CD4-positive, CD25-positive, alpha-beta regulatory T cell (primary cell): ENCODE measurements at regions not wholly inside any gene's neighbourhood (a gene's known extent, or its start where the extent isn't known, plus 50 kb on each side); places are given as distances from the start of the nearest gene placed in this dataset.

Experiments
- ATAC-seq, 2 donors: fragments of 150-1000 bp; cut with Tn5 transposase; one replicate each; pipeline ENCODE4 v1.10.0; 2021; ENCODE audit warnings: low read depth in 2 of 2, moderate number of reproducible peaks in 2 of 2, moderate library complexity in 1 of 2
- DNase-seq, 3 donors: peaks; one replicate each; pipeline versions ENCODE4 v3.0.0 to v3.0.0-alpha.2; 2012 to 2022; ENCODE audit warnings: mixed read lengths in 1 of 3
- H3K27ac ChIP-seq: one replicate; pipeline ENCODE4 v1.7.0; 2013; ENCODE audit warnings: mild to moderate bottlenecking, low read length; ENCODE audit not compliant: insufficient read depth, poor library complexity, severe bottlenecking
- H3K27me3 ChIP-seq: one replicate; pipeline ENCODE4 v1.7.0; 2013; ENCODE audit warnings: low read length; ENCODE audit not compliant: control insufficient read depth, insufficient read depth
- H3K36me3 ChIP-seq: one replicate; pipeline ENCODE4 v1.7.0; 2013; ENCODE audit warnings: mild to moderate bottlenecking, low read length, moderate library complexity; ENCODE audit not compliant: control insufficient read depth, insufficient read depth
- H3K4me1 ChIP-seq: 2 replicates; pipeline ENCODE4 v1.7.0; 2013; ENCODE audit warnings: mild to moderate bottlenecking, low read length; ENCODE audit not compliant: insufficient read depth, control insufficient read depth, poor library complexity, severe bottlenecking
- H3K4me3 ChIP-seq: one replicate; pipeline ENCODE4 v1.7.0; 2013; ENCODE audit warnings: low read depth, mild to moderate bottlenecking, low read length, moderate library complexity
- H3K9me3 ChIP-seq, 2 experiments: 1 replicate in 1 of 2; 2 replicates in 1 of 2; pipeline ENCODE4 v1.7.0; 2013; ENCODE audit warnings: low read length in 2 of 2, mild to moderate bottlenecking in 1 of 2, moderate library complexity in 1 of 2; ENCODE audit not compliant: control insufficient read depth in 2 of 2
- H3K27ac Mint-ChIP-seq, 3 donors: one replicate each; pipeline ENCODE4 v1.8.0; 2020 to 2022; ENCODE audit warnings: mild to moderate bottlenecking in 3 of 3, mixed read lengths in 3 of 3, moderate library complexity in 2 of 3
- H3K27me3 Mint-ChIP-seq: one replicate; pipeline ENCODE4 v1.8.0; 2022; ENCODE audit warnings: mild to moderate bottlenecking, mixed read lengths
- H3K36me3 Mint-ChIP-seq: one replicate; pipeline ENCODE4 v1.8.0; 2020; ENCODE audit warnings: mixed read lengths
- H3K4me1 Mint-ChIP-seq, 4 donors: one replicate each; pipeline ENCODE4 v1.8.0; 2020 to 2022; ENCODE audit warnings: mixed read lengths in 4 of 4, mild to moderate bottlenecking in 1 of 4
- H3K4me3 Mint-ChIP-seq, 4 donors: one replicate each; pipeline ENCODE4 v1.8.0; 2020 to 2022; ENCODE audit warnings: mild to moderate bottlenecking in 4 of 4, mixed read lengths in 4 of 4, moderate library complexity in 3 of 4
- H3K9me3 Mint-ChIP-seq, 7 donors: one replicate each; pipeline ENCODE4 v1.8.0; 2020 to 2022; ENCODE audit warnings: mixed read lengths in 7 of 7, mild to moderate bottlenecking in 3 of 7, moderate library complexity in 2 of 7

DNA sequence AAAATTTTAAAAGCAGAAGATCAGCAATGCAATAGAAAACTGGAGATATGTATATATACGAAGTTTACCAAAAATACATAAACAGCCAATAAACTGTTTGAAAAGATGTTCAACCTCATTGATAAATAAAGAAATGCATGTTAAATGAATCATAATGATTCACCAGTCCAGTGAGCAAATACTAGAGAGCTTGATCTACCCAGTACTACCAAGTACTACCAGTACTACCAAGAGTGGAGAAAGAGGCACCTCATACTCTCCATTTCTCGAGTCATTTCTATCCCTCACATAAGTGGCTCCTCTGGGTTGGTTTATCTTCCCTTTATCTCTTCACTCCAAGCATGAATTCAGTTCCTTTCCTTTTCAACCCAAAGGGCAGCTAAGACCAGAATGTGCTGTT, 138.9 kb downstream of the MREG start:
- DNase-seq (no peak), ATAC-seq (no peak)
- Histone ChIP-seq H3K9me3 (no peaks in the 10 kb centered on the region), H3K27me3 (no peaks in the 10 kb centered on the region), H3K4me3 (no peak overlapping the region), H3K27ac (no peak overlapping the region), H3K36me3 (no peaks in the 10 kb centered on the region), H3K4me1 (no peaks in the 10 kb centered on the region)
- Mint-ChIP-seq H3K4me3 (no peak overlapping the region), H3K36me3 (no peaks in the 10 kb centered on the region), H3K27ac (no peak overlapping the region), H3K27me3 (peaks cover 18% of the 10 kb centered on the region), H3K9me3 (peaks cover 0 to 3% (median 0%) of the 10 kb centered on the region in 7 donors), H3K4me1 (no peaks in the 10 kb centered on the region)

GRCh38 chr2:215870986-215871385, 142.4 kb downstream of the MREG start:
- Histone ChIP-seq H3K9me3 (no peaks in the 10 kb centered on the region), H3K36me3 (no peaks in the 10 kb centered on the region), H3K27ac (no peak overlapping the region), H3K4me1 (no peaks in the 10 kb centered on the region), H3K27me3 (no peaks in the 10 kb centered on the region), H3K4me3 (no peak overlapping the region)
- Mint-ChIP-seq H3K4me1 (no peaks in the 10 kb centered on the region), H3K27me3 (peaks cover 15% of the 10 kb centered on the region), H3K9me3 (peaks cover 0 to 3% (median 0%) of the 10 kb centered on the region in 7 donors), H3K36me3 (no peaks in the 10 kb centered on the region), H3K4me3 (no peak overlapping the region), H3K27ac (no peak overlapping the region)
- ATAC-seq (no peak), DNase-seq (no peak)

- H3K9me3 Mint-ChIP-seq = peaks cover 0 to 3% (median 0%) of the 10 kb centered on the region in 7 donors
- no peaks in the 10 kb centered on the region for H3K4me1 ChIP-seq
- H3K4me1 Mint-ChIP-seq = no peaks in the 10 kb centered on the region
- no peak overlapping the region for H3K27ac Mint-ChIP-seq
- no peaks in the 10 kb centered on the region for H3K27me3 ChIP-seq
- H3K4me3 ChIP-seq = no peak overlapping the region
- ATAC-seq (no peak), DNase-seq (no peak)
- H3K4me3 Mint-ChIP-seq = no peak overlapping the region
- no peaks in the 10 kb centered on the region for H3K9me3 ChIP-seq
- H3K36me3 Mint-ChIP-seq = no peaks in the 10 kb centered on the region
- no peak overlapping the region for H3K27ac ChIP-seq
- no peaks in the 10 kb centered on the region for H3K36me3 ChIP-seq
- H3K27me3 Mint-ChIP-seq = peaks cover 6% of the 10 kb centered on the region
Observed at GRCh38 chr2:215870088-215870490, 143.3 kb downstream of the MREG start.

DNA sequence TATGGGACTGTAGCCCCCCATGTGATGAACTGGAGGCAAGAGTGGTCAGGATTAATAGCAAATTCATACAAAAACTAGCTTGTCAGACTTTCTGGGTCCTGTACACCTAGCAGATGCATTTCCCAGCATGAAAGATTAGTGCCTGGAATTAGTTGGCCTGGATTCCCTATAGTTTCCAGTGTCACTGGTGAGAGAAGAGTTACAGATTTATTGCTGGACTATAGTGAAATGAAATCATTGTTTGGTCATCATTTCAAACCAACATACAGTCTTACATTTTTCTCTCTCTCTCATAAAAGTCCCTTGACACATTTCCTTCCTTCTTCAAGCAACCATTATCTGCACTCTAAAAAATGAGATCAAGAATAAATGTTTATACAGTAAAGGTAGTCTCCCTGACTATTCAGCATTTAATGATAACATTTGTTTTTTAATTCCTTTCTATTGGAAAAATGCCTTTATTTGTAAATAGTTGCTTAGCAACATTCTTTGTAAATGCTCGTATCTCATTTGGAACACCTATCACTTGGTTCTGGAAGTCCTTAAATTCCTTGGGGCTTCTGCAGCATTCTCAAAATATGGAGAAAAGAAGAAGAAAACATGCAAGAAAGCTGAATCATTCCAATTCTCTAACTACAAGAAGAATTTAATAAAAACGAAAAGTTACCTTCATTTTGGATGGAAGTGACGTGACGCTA, 144.4 kb downstream of the MREG start:
- no peaks in the 10 kb centered on the region for H3K27me3 ChIP-seq
- DNase-seq = no peak
- H3K4me3 Mint-ChIP-seq = no peak overlapping the region
- H3K4me3 ChIP-seq = no peak overlapping the region
- H3K27ac Mint-ChIP-seq = no peak overlapping the region
- H3K27me3 Mint-ChIP-seq = peaks cover 6% of the 10 kb centered on the region
- H3K27ac ChIP-seq = no peak overlapping the region
- no peaks in the 10 kb centered on the region for H3K4me1 Mint-ChIP-seq
- H3K4me1 ChIP-seq = no peaks in the 10 kb centered on the region
- H3K9me3 ChIP-seq = no peaks in the 10 kb centered on the region
- no peaks in the 10 kb centered on the region for H3K36me3 Mint-ChIP-seq
- peaks cover 0 to 5% (median 0%) of the 10 kb centered on the region in 7 donors for H3K9me3 Mint-ChIP-seq
- ATAC-seq = no peak
- H3K36me3 ChIP-seq = no peaks in the 10 kb centered on the region

- Histone ChIP-seq H3K27ac (no peak overlapping the region), H3K4me1 (no peaks in the 10 kb centered on the region), H3K4me3 (no peak overlapping the region), H3K9me3 (no peaks in the 10 kb centered on the region), H3K27me3 (no peaks in the 10 kb centered on the region), H3K36me3 (no peaks in the 10 kb centered on the region)
- no peak for ATAC-seq
- H3K4me3 Mint-ChIP-seq = no peak overlapping the region
- H3K27ac Mint-ChIP-seq = no peak overlapping the region
- H3K27me3 Mint-ChIP-seq = peaks cover 6% of the 10 kb centered on the region
- no peaks in the 10 kb centered on the region for H3K4me1 Mint-ChIP-seq
- DNase-seq = no peak
- peaks cover 0 to 5% (median 0%) of the 10 kb centered on the region in 7 donors for H3K9me3 Mint-ChIP-seq
- H3K36me3 Mint-ChIP-seq = no peaks in the 10 kb centered on the region
Observed at GRCh38 chr2:215866606-215867005, 146.7 kb downstream of the MREG start.

DNA sequence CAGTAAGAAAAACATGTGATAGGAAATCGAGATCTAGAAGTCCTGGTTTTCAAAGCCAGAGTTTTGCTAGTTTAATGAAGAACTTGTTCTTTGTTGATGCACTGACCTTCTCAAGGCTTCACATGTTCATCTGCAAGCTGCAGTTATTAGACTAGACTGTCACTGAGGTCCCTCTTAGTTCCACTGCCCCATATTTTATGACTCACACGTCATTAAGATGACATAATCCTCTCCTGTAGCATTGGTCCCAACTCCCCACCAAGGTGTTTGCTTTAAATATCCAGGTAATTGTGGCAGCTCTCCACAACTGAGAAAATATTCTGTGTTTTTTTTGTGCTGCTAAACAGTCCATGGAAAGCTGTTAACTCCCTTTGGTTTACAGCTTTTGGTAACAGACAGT, 149.7 kb downstream of the MREG start:
- H3K4me3 Mint-ChIP-seq = no peak overlapping the region
- H3K36me3 Mint-ChIP-seq = no peaks in the 10 kb centered on the region
- Histone ChIP-seq H3K27me3 (no peaks in the 10 kb centered on the region), H3K36me3 (no peaks in the 10 kb centered on the region), H3K4me3 (no peak overlapping the region), H3K27ac (no peak overlapping the region), H3K9me3 (no peaks in the 10 kb centered on the region), H3K4me1 (no peaks in the 10 kb centered on the region)
- DNase-seq (no peak), ATAC-seq (no peak)
- peaks cover 0 to 5% (median 0%) of the 10 kb centered on the region in 7 donors for H3K9me3 Mint-ChIP-seq
- H3K27me3 Mint-ChIP-seq = peaks cover 6% of the 10 kb centered on the region
- H3K27ac Mint-ChIP-seq = no peak overlapping the region
- H3K4me1 Mint-ChIP-seq = no peaks in the 10 kb centered on the region

GRCh38 chr2:215862351-215862771, 151.0 kb downstream of the MREG start:
- H3K9me3 ChIP-seq = no peaks in the 10 kb centered on the region
- H3K27me3 ChIP-seq = no peaks in the 10 kb centered on the region
- H3K27ac ChIP-seq = no peak overlapping the region
- no peak overlapping the region for H3K4me3 Mint-ChIP-seq
- peaks cover 0 to 5% (median 0%) of the 10 kb centered on the region in 7 donors for H3K9me3 Mint-ChIP-seq
- DNase-seq (no peak), ATAC-seq (no peak)
- H3K27me3 Mint-ChIP-seq = peaks cover 4% of the 10 kb centered on the region
- no peaks in the 10 kb centered on the region for H3K36me3 ChIP-seq
- H3K27ac Mint-ChIP-seq = no peak overlapping the region
- no peaks in the 10 kb centered on the region for H3K36me3 Mint-ChIP-seq
- no peak overlapping the region for H3K4me3 ChIP-seq
- H3K4me1 Mint-ChIP-seq = no peaks in the 10 kb centered on the region
- H3K4me1 ChIP-seq = no peaks in the 10 kb centered on the region

- Histone ChIP-seq H3K9me3 (no peaks in the 10 kb centered on the region), H3K27ac (no peak overlapping the region), H3K27me3 (no peaks in the 10 kb centered on the region), H3K4me1 (no peaks in the 10 kb centered on the region), H3K36me3 (no peaks in the 10 kb centered on the region), H3K4me3 (no peak overlapping the region)
- H3K36me3 Mint-ChIP-seq = no peaks in the 10 kb centered on the region
- no peak overlapping the region for H3K4me3 Mint-ChIP-seq
- no peaks in the 10 kb centered on the region for H3K4me1 Mint-ChIP-seq
- H3K27ac Mint-ChIP-seq = no peak overlapping the region
- H3K27me3 Mint-ChIP-seq = no peaks in the 10 kb centered on the region
- H3K9me3 Mint-ChIP-seq = peaks cover 0 to 5% (median 0%) of the 10 kb centered on the region in 7 donors
- DNase-seq (no peak), ATAC-seq (no peak)
Observed at GRCh38 chr2:215861607-215862350, 151.6 kb downstream of the MREG start.
